HG03378 (cell line): ENCODE measurements at regions not wholly inside any gene's neighbourhood (a gene's known extent, or its start where the extent isn't known, plus 50 kb on each side); places are given as distances from the start of the nearest gene placed in this dataset.
A peak's percentile ranks its signal among the peaks of the same experiment; 100 is the strongest.
"Not testable (repeated sequence)": the region's sequence is repeated elsewhere in the genome, so short reads cannot be mapped to it uniquely, and the experiment has no call there.

Experiments used
- ATAC-seq: cut with Tn5 transposase; IDR thresholded peaks from one replicate; pipeline ENCODE4 v1.9.1; 2021; ENCODE audit warnings: mild to moderate bottlenecking, moderate library complexity; ENCODE audit not compliant: unreplicated experiment

GRCh38 chr2:209145220-209145691 is 278.6 kb upstream of the MAP2 start:
- not testable (repeated sequence) for ATAC-seq

GRCh38 chr2:209145941-209146681 is 277.7 kb upstream of the MAP2 start:
- no peak for ATAC-seq

- no peak for ATAC-seq
These were observed 277.0 kb upstream of the MAP2 start for GRCh38 chr2:209146682-209147320.

GRCh38 chr2:209147981-209148380 is 275.9 kb upstream of the MAP2 start:
- no peak for ATAC-seq

GRCh38 chr2:209160800-209161588 is 262.9 kb upstream of the MAP2 start:
- no peak for ATAC-seq

- ATAC-seq = no peak
These were observed 261.7 kb upstream of the MAP2 start for GRCh38 chr2:209162129-209162528.

GRCh38 chr2:209181984-209182383 is 241.9 kb upstream of the MAP2 start:
- ATAC-seq = no peak

- not testable (repeated sequence) for ATAC-seq
These were observed 237.0 kb upstream of the MAP2 start for GRCh38 chr2:209186886-209187285.

- ATAC-seq = no peak
These were observed 234.0 kb upstream of the MAP2 start for GRCh38 chr2:209189893-209190292.

- ATAC-seq = no peak
These were observed 232.7 kb upstream of the MAP2 start for GRCh38 chr2:209191139-209191538.

- ATAC-seq = no peak
These were observed 229.1 kb upstream of the MAP2 start for GRCh38 chr2:209194717-209195116.

GRCh38 chr2:209208211-209208610 is 215.6 kb upstream of the MAP2 start:
- ATAC-seq = peak; percentile 76

GRCh38 chr2:209209943-209210342 is 213.9 kb upstream of the MAP2 start:
- no peak for ATAC-seq

GRCh38 chr2:209230560-209230959 is 193.3 kb upstream of the MAP2 start:
- ATAC-seq = no peak

GRCh38 chr2:209236377-209236776 is 187.5 kb upstream of the MAP2 start:
- ATAC-seq = no peak

- no peak for ATAC-seq
These were observed 184.9 kb upstream of the MAP2 start for GRCh38 chr2:209238765-209239584.

GRCh38 chr2:209239585-209239938 is 184.3 kb upstream of the MAP2 start:
- no peak for ATAC-seq

- no peak for ATAC-seq
These were observed 183.6 kb upstream of the MAP2 start for GRCh38 chr2:209240204-209240603.

GRCh38 chr2:209253544-209253943 is 170.3 kb upstream of the MAP2 start:
- ATAC-seq = no peak

- no peak for ATAC-seq
These were observed 164.1 kb upstream of the MAP2 start for GRCh38 chr2:209259767-209260166.

GRCh38 chr2:209260281-209260680 is 163.6 kb upstream of the MAP2 start:
- no peak for ATAC-seq
